Caco-2 (cell line): ENCODE measurements at regions not wholly inside any gene's neighbourhood (a gene's known extent, or its start where the extent isn't known, plus 50 kb on each side); places are given as distances from the start of the nearest gene placed in this dataset.

ENCODE experiments used
- BruUV-seq: library from RNA; stranded (reverse); fragments of 400-500 nt; replicated peaks from 2 replicates; lab custom pipeline; 2021; lab: Mats Ljungman, UMichigan
- CTCF ChIA-PET: fragments of 300-600 bp; sonication (Branson Sonifier 250); formaldehyde crosslinking; loops from one replicate; lab custom pipeline; 2022; ENCODE audit warnings: antibody characterized with exemption; lab: Charles Lee
- POLR2A ChIA-PET: fragments of 300-600 bp; sonication (Branson Sonifier 250); formaldehyde crosslinking; loops from one replicate; lab custom pipeline; 2022; ENCODE audit warnings: antibody characterized with exemption; lab: Charles Lee
- DNase-seq, 2 experiments: peaks; one replicate each; pipeline versions ENCODE4 v3.0.0 to v3.0.0-alpha.2; 2020 to 2022
- H3K27me3 ChIP-seq: replicated peaks from 2 replicates; pipeline ENCODE4 v1.6.0; 2011; ENCODE audit warnings: low read length; ENCODE audit not compliant: control insufficient read depth, insufficient read depth
- H3K36me3 ChIP-seq: 2 replicates; pipeline ENCODE4 v1.5.1; 2011; ENCODE audit warnings: low read length; ENCODE audit not compliant: control insufficient read depth, insufficient read depth
- H3K4me1 ChIP-seq: fragments of 250-450 bp; sonication (Bioruptor Pico); 2 replicates; pipeline ENCODE4 v1.5.1; 2020; ENCODE audit warnings: mild to moderate bottlenecking
- H3K4me3 ChIP-seq: 2 replicates; pipeline ENCODE4 v1.5.1; 2011; ENCODE audit warnings: low read depth, mild to moderate bottlenecking, control low read depth, low read length
- H3K9me3 ChIP-seq: fragments of 250-450 bp; sonication (Bioruptor Pico); 2 replicates; pipeline ENCODE4 v1.5.1; 2020; ENCODE audit warnings: mild to moderate bottlenecking, moderate library complexity
- H3K27ac Mint-ChIP-seq: one replicate; pipeline ENCODE4 v1.8.0; 2022; ENCODE audit warnings: mixed read lengths; ENCODE audit not compliant: unreplicated experiment
- H3K27me3 Mint-ChIP-seq: one replicate; pipeline ENCODE4 v1.8.0; 2022; ENCODE audit warnings: mixed read lengths; ENCODE audit not compliant: insufficient read depth, unreplicated experiment
- H3K36me3 Mint-ChIP-seq: one replicate; pipeline ENCODE4 v1.8.0; 2022; ENCODE audit warnings: mild to moderate bottlenecking, mixed read lengths; ENCODE audit not compliant: insufficient read depth, unreplicated experiment
- H3K4me1 Mint-ChIP-seq: one replicate; pipeline ENCODE4 v1.8.0; 2022; ENCODE audit warnings: low read depth, mixed read lengths; ENCODE audit not compliant: unreplicated experiment
- H3K4me3 Mint-ChIP-seq: one replicate; pipeline ENCODE4 v1.8.0; 2022; ENCODE audit warnings: mild to moderate bottlenecking, moderate library complexity, mixed read lengths; ENCODE audit not compliant: unreplicated experiment
- H3K9me3 Mint-ChIP-seq: one replicate; pipeline ENCODE4 v1.8.0; 2022; ENCODE audit warnings: mixed read lengths; ENCODE audit not compliant: unreplicated experiment
- CTCF ChIP-seq, 2 experiments: fragments of 200-600 bp in 1 of 2; IDR thresholded peaks; 1 replicate in 1 of 2; 2 replicates in 1 of 2; pipeline versions ENCODE4 v1.5.1 to v1.8.0; 2011 to 2022; ENCODE audit warnings: antibody characterized with exemption in 1 of 2, control low read depth in 1 of 2, inconsistent platforms in 1 of 2, low read depth in 1 of 2, low read length in 1 of 2, mild to moderate bottlenecking in 1 of 2, moderate library complexity in 1 of 2; ENCODE audit not compliant: insufficient read depth in 1 of 2, severe bottlenecking in 1 of 2, unreplicated experiment in 1 of 2
- intact Hi-C: fragments of 100-400 bp; cut with micrococcal nuclease; formaldehyde crosslinking; loops from one replicate; pipeline ENCODE4 v1.10.0; 2022; ENCODE audit not compliant: unreplicated experiment

- BruUV-seq: TSS peak; percentile 18
- ChIA-PET CTCF (no interaction called here), POLR2A (no interaction called here)
- H3K27me3 ChIP-seq: no peaks in the 10 kb centered on the region
- DNase-seq: no peak
- Mint-ChIP-seq H3K4me3 (peak overlapping the region; percentile 98), H3K27ac (peak overlapping the region; percentile 35), H3K9me3 (no peaks in the 10 kb centered on the region), H3K36me3 (peaks cover 8% of the 10 kb centered on the region), H3K27me3 (no peaks in the 10 kb centered on the region), H3K4me1 (peaks cover 20% of the 10 kb centered on the region)
- no peaks in the 10 kb centered on the region for H3K36me3 ChIP-seq
- peak overlapping the region; percentile 96 for H3K4me3 ChIP-seq
- intact Hi-C loops: loop anchor here (2.0 to 5.0 kb wide), 3 partner anchors 43 to 188 kb away; partner anchors contain the start of gene DOCK9
- no peak for TF ChIP-seq CTCF (IDR thresholded peaks at IDR 0.05; ENCODE audit: insufficient read depth in 1 of 2, low read depth in 1 of 2, low read length in 1 of 2, severe bottlenecking in 1 of 2, unreplicated experiment in 1 of 2)
- no peaks in the 10 kb centered on the region for H3K9me3 ChIP-seq
- H3K4me1 ChIP-seq: peaks cover 18% of the 10 kb centered on the region
Observed at GRCh38 chr13:99085139-99085807, 107.4 kb upstream of the DOCK9 start.

GRCh38 chr13:99085808-99086266 lies 108.0 kb upstream of the DOCK9 start:
- BruUV-seq: no TSS peak
- TF ChIP-seq CTCF (IDR thresholded peaks at IDR 0.05; ENCODE audit: insufficient read depth in 1 of 2, low read depth in 1 of 2, low read length in 1 of 2, severe bottlenecking in 1 of 2, unreplicated experiment in 1 of 2): no peak
- no peaks in the 10 kb centered on the region for H3K36me3 ChIP-seq
- Mint-ChIP-seq H3K9me3 (no peaks in the 10 kb centered on the region), H3K4me1 (peaks cover 14% of the 10 kb centered on the region), H3K4me3 (peak overlapping the region; percentile 98), H3K27ac (peak overlapping the region; percentile 35), H3K27me3 (no peaks in the 10 kb centered on the region), H3K36me3 (peaks cover 8% of the 10 kb centered on the region)
- DNase-seq: peak; percentile 47 to 67
- peaks cover 14% of the 10 kb centered on the region for H3K4me1 ChIP-seq
- intact Hi-C loops: loop anchor here (2.0 to 5.0 kb wide), 4 partner anchors 44 to 189 kb away; partner anchors contain the start of genes DOCK9 and UBAC2
- H3K4me3 ChIP-seq: peak overlapping the region; percentile 96
- H3K27me3 ChIP-seq: no peaks in the 10 kb centered on the region
- ChIA-PET CTCF (no interaction called here), POLR2A (no interaction called here)
- H3K9me3 ChIP-seq: no peaks in the 10 kb centered on the region

DNA sequence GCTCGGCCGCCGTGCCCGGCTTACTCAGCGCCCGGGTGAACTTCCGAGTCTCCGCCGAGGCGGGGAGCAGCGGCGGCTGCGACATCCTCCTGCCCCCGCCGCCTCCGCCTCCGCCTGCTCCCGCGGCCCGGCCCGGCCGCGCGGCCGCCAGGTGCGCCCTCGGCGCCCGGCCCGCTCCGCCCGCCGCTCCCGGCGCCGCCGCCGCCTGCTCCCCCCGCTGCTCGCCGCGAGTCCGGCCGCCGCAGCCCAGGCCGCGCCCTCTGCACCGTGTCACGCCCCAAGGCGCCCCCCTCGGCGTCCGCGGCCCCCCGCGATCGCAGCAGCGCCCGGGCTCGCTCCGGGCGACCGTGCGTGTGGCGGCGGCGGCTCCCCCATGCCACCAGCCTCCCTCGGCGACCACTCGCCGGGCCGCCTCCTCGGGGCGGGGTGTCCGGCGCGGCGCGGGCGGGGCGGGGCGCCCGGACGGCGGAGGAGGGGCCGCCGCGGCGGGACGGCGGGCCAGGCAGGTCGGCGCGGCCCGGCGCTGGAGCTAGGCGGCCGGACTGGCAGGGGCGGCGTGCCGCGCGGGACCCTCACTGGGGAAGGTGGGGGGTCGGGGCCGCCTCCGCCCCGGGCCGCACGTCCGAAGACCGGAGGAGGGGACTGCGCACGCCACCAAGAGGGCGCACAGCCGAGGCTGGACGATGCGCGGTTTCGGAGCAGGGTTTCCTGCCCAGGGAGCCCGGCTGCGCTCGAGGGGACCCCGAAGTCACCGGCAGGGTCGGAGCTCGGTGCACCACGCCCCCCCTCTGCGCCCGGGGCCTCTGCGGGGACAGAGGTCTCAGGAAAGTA lies 108.6 kb upstream of the DOCK9 start:
- no peak overlapping the region for H3K27ac Mint-ChIP-seq
- Histone ChIP-seq H3K4me1 (peaks cover 14% of the 10 kb centered on the region), H3K9me3 (no peaks in the 10 kb centered on the region), H3K27me3 (no peaks in the 10 kb centered on the region), H3K4me3 (peak overlapping the region; percentile 96), H3K36me3 (no peaks in the 10 kb centered on the region)
- intact Hi-C loops: loop anchor here (1.0 to 5.0 kb wide), 4 partner anchors 44 to 180 kb away; partner anchors contain the start of genes DOCK9 and UBAC2
- TF ChIP-seq CTCF (IDR thresholded peaks at IDR 0.05; ENCODE audit: insufficient read depth in 1 of 2, low read depth in 1 of 2, low read length in 1 of 2, severe bottlenecking in 1 of 2, unreplicated experiment in 1 of 2): no peak
- H3K27me3 Mint-ChIP-seq: no peaks in the 10 kb centered on the region
- ChIA-PET CTCF (no interaction called here), POLR2A (interaction anchor here (0.8 kb wide), 1 partner anchor 108 kb away, joined by 3 read pairs; the partner anchor contains the start of gene DOCK9)
- H3K4me1 Mint-ChIP-seq: peaks cover 14% of the 10 kb centered on the region
- BruUV-seq: no TSS peak
- peaks cover 8% of the 10 kb centered on the region for H3K36me3 Mint-ChIP-seq
- no peaks in the 10 kb centered on the region for H3K9me3 Mint-ChIP-seq
- DNase-seq: peak; percentile 49 to 81
- peak overlapping the region; percentile 98 for H3K4me3 Mint-ChIP-seq
